ENCODE measurements at regions not wholly inside any gene's neighbourhood (a gene's known extent, or its start where the extent isn't known, plus 50 kb on each side); places are given as distances from the start of the nearest gene placed in this dataset.

DNA sequence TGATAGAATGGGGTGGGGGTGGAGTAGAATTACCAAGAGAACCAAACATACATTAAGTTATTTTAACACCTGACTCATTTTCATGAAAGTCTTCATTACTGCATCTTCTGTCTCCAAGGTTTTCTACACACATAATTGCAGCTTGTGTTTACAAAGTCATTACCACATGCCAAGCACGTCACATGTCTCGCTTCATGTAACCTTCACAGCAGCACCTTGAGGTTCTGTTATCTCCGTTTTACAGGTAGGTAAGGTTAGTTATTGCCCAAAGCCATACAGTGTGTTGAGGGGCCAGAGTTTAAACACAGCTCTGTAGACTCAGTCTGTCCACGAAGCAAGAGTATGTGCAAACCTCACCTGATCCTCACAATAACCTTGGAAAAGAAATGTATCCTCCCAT lies 64.3 kb upstream of the RBM19 start:
- CTCF ChIA-PET (ENCODE audit: low intra/inter-chr PET ratio), result no interaction called here

More for the DNA sequence above, 64.3 kb upstream of the RBM19 start:
- Histone ChIP-seq H3K27ac (ENCODE audit: extremely low read depth, low read depth, low read length) (no peak overlapping the region), H3K4me1 (replicated peaks in 1 of 2; ENCODE audit: control insufficient read depth in 2 of 2, insufficient read depth in 2 of 2, low read length in 2 of 2) (no peaks in the 10 kb centered on the region), H3K9ac (ENCODE audit: insufficient read depth in 1 of 2, low read depth in 2 of 2, low read length in 2 of 2) (no peak overlapping the region), H4K20me1 (replicated peaks; ENCODE audit: control insufficient read depth, insufficient read depth, low read length) (peaks cover 2% of the 10 kb centered on the region; the same call in 1 of the 2 replicates), H3K79me2 (ENCODE audit: control insufficient read depth, insufficient read depth, low read length) (no peaks in the 10 kb centered on the region), H3K4me3 (no peak overlapping the region), H3K36me3 (ENCODE audit: control insufficient read depth, insufficient read depth, low read length) (no peaks in the 10 kb centered on the region), H3K27me3 (ENCODE audit: control insufficient read depth in 2 of 2, insufficient read depth in 2 of 2, low read length in 2 of 2) (no peaks in the 10 kb centered on the region; a peak in 1 of 5 replicates), H2AFZ (ENCODE audit: low read depth, low read length) (no peak overlapping the region), H3K9me3 (replicated peaks; ENCODE audit: control insufficient read depth, insufficient read depth, low read depth, low read length) (no peaks in the 10 kb centered on the region), H3K4me2 (ENCODE audit: insufficient read depth, low read length) (no peak overlapping the region), H3K9me1 (ENCODE audit: control insufficient read depth, insufficient read depth, low read length) (no peaks in the 10 kb centered on the region)
- WGBS (ENCODE audit: insufficient coverage, low coverage, missing lambda C conversion rate), result 2% methylated on average over 4 of the region's 4 CpGs
- FAIRE-seq, result no peak
- ATAC-seq, result no peak
- intact Hi-C loops (cut with micrococcal nuclease) (no loop called here), in situ Hi-C loops (cut with MboI) (no loop called here)
- BruUV-seq (replicated peaks), result no TSS peak
- POLR2A ChIA-PET, result no interaction called here
- no peak for DNase-seq (ENCODE audit: extremely low read depth in 1 of 4, low spot score in 3 of 4)
- TF ChIP-seq TCF3 (CRISPR knock-in tag; IDR thresholded peaks at IDR 0.05) (no peak), IRF9 (tag; IDR thresholded peaks at IDR 0.05) (no peak), ZNF239 (CRISPR knock-in tag; IDR thresholded peaks at IDR 0.05) (no peak), MEF2A (IDR thresholded peaks at IDR 0.05; ENCODE audit: control insufficient read depth, low read depth, low read length) (no peak), CEBPB (tag; IDR thresholded peaks at IDR 0.05) (no peak), PATZ1 (CRISPR knock-in tag; IDR thresholded peaks at IDR 0.05; ENCODE audit: borderline replicate concordance) (no peak), HNRNPL (IDR thresholded peaks at IDR 0.05; ENCODE audit: low read depth, low read length) (no peak), KDM5B (IDR thresholded peaks at IDR 0.05; ENCODE audit: insufficient replicate concordance, low read depth, low read length) (no peak), CC2D1A (IDR thresholded peaks at IDR 0.05) (no peak), EHMT2 (IDR thresholded peaks at IDR 0.05) (no peak)
- TF ChIP-seq, protein P1, sequence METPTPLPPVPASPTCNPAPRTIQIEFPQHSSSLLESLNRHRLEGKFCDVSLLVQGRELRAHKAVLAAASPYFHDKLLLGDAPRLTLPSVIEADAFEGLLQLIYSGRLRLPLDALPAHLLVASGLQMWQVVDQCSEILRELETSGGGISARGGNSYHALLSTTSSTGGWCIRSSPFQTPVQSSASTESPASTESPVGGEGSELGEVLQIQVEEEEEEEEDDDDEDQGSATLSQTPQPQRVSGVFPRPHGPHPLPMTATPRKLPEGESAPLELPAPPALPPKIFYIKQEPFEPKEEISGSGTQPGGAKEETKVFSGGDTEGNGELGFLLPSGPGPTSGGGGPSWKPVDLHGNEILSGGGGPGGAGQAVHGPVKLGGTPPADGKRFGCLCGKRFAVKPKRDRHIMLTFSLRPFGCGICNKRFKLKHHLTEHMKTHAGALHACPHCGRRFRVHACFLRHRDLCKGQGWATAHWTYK (CRISPR knock-in tag; IDR thresholded peaks at IDR 0.05), result no peak
- TF ChIP-seq, protein P2, sequence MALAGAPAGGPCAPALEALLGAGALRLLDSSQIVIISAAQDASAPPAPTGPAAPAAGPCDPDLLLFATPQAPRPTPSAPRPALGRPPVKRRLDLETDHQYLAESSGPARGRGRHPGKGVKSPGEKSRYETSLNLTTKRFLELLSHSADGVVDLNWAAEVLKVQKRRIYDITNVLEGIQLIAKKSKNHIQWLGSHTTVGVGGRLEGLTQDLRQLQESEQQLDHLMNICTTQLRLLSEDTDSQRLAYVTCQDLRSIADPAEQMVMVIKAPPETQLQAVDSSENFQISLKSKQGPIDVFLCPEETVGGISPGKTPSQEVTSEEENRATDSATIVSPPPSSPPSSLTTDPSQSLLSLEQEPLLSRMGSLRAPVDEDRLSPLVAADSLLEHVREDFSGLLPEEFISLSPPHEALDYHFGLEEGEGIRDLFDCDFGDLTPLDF (CRISPR knock-in tag; IDR thresholded peaks at IDR 0.05), result no peak
